CD4-positive, alpha-beta T cell treated with Interleukin-4 for 1 hour (primary cell): ENCODE measurements at regions not wholly inside any gene's neighbourhood (a gene's known extent, or its start where the extent isn't known, plus 50 kb on each side); places are given as distances from the start of the nearest gene placed in this dataset.

Experiments
- DNase-seq, 2 donors: peaks; one replicate each; pipeline ENCODE4 v3.0.0-alpha.2; 2020 to 2022

DNA sequence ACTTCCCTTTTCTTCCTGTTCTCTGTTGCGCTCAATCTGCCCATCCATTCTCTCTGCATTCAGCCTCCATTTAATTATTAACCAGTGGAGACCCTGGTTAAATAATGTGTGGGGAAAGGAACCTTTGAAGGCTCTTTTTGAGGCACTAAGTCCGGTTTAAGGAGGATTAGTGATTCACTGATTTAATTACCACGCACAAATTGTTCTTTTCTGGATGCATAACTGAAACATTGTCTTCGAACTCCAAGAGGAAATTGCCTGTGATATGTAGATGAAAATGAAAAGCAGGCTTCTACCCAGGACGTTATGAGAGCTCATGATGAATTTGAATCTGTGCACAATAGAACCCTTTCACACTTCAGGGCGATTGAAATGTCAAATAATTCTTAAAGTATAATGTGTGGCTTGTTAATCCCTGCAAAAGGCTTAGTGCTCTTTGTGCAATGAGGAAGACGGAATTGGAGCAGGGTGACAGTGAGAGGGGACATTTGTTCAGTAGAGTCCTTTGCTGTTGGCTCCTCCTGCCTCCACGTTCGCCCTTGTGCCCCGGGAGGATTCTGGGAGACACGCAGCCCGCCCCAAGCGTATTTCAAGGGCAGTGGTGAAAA, 51.1 kb upstream of the ZNF236 start:
- no peak for DNase-seq

DNA sequence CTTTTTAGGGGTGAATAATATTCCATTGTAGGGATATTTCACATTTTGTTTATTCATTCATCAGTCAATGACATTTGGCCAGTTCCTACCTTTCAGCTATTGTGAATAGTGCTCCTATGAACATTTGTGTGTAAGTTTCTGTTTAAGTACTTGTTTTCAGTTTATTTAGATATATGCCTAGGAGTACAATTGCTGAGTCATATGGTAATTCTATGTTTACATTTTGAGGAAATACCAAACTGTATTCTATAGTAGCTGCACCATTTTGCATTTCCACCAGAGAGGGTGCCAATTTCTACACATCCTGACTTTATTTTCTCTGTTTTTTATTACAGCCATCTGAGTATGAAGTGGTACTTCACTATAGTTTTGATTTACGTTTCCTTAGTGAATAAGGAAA, 54.4 kb upstream of the ZNF236 start:
- no peak for DNase-seq

DNA sequence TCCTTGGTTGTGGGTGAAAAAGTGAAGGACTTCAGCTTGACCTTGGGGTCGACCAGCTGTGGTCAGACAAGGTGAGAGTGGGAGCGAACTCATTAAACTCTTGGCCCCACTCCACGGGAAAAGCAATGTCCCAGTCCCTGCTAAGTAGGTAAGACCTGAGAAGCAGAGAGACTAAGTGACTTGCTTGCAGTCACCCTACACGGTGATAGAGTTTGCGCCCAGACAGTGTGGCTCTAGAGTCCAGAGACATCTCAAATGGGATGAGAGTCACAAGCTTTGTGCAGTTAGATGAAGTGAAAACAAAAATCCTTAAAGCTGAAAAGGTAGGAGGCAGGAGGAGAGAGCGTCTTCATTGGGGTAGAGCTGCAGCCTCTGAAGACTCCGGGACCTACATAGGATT, 55.9 kb upstream of the ZNF236 start:
- DNase-seq = no peak

DNA sequence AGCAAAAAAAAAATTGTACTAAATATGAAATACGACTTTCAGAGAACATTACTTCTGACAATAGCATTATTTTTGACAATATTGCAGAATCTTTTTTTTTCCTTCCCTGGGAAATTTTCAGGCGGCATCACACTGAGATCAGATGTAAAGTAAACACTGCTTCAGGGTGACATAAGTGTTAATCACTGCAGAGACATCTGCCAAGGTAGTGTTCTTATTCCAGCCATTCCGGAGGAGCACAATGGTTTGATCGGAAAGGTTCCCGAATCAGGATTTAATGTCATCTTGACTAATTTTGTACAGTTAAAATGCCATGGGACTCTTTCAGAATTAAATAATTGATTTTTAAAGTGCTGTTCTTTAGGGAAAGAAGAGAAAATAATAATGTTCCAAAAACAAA, 56.7 kb upstream of the ZNF236 start:
- no peak for DNase-seq

DNA sequence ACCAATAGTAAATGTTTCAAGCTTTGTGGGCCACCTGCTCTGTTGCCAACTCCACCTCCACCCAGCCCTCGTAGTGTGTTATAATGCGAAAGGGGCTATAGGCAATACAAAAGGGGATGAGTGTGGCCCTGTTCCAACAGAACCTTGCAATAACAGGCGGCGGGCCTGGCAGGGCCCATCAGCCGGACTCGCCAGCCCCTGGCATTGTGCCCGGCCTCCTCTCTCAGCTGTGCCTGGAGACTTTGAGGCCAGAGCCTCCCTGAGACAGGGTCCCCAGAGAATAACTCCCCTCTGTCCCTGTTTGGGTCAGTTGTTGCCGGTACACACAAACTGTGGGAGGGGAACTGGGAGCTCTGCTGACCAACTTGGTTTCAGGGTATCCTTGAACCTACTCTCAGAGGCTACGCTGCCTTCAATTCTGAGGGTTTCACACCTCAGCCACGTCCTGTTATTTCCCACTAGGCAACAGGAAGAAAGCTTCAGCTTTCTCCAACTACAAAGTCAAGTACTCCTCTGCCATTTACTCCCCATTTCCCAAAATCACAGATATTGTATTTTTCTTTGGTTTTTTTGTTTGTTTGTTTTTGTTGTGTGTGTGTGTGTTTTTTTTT, 58.0 kb upstream of the ZNF236 start:
- no peak for DNase-seq

DNA sequence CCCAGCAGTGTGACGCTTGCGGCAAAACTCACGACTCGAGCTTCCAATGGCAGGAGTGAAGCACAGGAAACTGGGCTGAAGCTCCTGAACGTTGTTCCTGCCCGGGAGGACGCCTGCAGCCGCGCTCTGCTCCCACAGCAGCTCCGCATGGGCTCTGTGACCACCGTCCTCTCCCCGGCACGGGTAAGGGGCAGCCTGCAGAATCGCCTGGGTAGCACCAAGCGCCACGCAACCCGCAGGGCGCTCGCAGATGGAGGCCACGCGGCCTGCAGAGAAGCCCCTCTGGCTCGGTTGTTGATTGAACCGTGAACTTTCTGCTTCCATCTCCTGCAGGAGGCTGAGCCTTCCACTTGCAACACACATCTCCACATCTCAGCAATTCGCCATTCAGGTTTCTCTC, 63.3 kb upstream of the ZNF236 start:
- no peak for DNase-seq

DNA sequence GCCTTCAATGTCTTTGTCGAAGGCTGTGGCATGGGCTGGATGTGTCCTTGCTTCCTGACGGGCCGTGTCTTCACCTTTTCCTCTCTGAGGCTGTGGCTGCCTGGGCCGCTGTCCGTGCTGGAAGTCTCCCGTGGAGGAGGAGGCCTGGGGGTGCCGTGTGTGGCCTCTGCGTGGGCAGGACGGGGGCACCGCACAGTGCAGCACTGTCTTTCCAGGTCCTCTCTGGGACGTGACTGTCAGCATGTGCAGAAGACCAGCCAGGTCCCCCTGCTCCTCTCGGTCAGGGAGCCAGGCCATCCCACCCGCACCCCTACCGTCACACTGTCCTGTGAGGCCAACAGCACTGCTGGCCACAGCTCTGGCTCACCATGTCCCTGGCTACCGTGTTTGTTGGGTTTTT, 64.4 kb upstream of the ZNF236 start:
- DNase-seq = no peak

DNA sequence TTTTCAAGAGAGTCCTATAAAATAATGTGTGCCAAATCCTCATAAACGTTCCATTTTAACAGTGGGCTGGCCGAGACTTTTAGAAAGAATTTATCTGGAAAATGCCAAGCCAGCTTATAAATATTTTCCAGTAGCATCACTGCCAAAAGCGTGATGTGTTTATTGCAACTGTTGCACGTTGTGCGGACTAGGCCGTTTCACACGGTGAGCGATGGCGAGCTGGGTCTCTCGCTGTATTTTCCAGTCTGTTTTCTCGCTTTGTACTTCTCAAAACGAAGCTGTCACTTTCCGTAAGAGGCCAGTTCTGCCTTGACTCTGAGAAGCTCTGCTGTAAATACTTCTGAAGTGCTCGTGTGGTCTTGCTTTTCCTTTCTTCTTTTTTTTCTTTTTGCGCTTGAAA, 65.0 kb upstream of the ZNF236 start:
- DNase-seq = no peak

DNA sequence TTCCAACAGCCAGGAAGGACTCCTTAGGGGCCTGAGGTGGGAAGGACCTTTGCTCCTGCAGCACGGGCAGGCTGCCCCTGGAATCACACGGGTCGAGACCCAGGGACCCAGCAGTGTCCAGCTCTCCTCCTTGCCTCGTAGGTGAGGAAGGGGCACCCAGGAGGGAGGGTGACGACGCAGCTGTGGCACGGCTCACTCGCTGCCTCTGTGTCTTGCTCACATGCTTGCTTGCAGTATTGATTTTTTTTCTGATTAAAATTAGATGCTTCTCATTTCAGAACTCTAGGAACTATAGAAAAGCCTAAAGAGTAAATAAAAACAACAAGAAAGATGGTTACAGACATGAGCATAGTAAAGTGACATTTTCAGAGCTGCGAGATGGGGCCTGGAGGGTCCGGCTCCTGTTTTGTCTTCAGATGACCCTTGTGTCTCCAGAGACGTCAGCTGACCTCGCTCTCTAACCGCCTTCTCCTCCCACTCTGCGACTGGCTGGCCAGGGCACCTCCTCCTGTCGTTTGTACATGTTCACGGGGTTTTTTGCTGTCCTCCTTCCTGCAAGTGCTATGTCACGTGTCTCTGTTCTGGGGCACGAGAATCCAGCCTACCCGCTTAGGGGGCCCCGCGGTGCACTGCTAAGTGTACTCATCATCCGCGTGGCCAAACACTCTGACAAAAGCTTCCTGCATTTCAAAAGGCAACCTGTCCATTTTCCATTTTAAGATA, 65.7 kb upstream of the ZNF236 start:
- no peak for DNase-seq

DNA sequence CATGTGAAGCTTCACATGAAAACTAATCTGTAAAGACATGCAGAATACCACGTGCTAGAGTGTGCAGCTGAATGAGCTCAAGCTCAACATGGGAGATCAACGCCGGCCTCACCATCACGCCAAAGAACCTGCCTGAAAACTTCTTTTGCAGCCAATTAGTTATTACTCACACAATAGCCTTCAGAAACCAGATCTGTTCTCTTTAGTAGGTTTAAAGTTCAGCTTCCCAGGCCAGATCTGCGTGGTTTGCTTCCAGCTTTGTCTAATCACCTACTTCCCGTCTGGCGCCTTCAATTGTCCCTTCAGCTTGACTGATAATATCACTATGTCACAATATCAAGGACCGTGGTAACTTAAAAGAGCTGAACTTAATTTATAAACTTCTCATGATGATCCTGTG, 68.0 kb upstream of the ZNF236 start:
- no peak for DNase-seq

DNA sequence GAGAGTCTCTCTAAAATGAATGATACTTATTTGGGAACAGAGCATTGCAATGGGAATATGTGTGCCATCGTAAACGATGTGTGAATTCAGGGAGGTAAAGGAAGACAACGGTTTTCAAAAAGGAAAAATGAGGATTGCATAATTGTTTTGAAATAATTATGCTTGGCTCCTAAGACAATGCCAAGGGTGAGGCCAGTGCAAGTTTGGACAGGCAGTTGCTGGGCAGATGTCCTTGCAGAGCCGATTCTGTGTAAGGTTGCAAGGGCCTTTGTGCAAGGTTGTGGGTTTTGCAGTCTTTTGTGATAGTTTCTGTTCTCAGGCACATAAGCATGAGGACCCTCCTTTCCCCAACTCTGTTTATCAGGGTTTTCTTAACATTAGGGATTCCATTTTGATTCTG, 70.0 kb upstream of the ZNF236 start:
- DNase-seq = no peak

DNA sequence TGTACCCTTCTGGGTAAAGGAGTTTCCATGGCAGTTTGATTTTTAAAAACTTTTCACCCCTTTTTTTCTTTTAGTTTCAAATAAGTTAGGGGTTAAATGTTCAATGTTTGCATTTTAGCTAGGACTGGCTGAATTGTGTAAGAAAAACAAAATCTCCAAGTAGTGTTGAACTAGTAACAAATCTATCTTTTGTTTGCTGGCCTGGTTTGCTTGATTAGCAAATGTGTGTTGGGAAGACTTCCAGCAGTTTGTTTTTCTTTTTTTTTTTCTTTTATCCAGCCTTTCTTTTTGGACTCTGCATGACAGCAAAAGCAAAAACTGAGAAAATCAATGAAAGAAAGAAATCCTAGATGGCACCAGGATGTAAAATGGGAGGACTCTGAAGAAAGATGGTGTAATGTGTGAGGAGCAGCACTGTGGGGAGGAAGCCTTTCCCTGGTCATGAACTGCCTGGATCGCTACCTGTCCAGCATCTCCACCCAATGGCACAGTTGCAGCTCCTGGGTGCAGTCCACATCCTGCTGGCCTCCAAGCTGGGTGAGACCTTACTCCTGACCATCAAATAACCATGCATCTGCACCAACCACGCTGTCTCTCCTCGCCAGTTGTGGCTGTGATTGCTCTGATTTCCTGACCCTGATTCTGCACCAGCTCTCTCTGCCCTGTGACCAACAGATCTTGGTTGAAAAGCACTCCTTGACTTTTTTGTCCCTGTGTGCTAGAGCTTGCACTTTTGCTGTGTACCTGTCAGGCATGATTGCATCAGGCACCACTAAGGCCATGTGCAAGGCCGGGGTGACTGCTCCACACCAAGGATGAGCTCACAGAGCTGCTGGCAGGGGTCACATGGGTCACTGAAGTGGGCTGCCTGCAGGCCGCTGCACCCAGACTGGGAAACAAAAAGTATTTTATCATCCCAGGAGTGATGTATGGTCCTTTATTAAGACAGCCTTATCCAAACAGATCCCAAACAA, 71.2 kb upstream of the ZNF236 start:
- DNase-seq = no peak

DNA sequence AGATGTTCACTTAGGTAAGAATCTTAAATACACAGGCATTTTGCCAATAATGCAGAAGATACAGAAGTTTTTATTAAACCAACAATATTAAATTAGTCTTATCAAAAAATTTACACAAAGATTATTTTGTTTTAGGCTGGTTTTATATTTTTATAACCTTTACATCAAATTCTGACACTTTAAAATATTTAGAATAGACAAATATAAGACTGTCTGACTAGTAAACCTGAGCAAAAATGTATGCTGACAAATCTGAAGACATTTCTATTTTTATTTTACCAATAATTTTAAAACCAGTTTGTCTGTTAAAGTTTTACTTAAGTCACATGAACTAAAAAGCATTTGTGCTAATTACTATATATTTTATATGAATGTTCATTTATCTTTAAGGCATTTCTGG, 72.1 kb upstream of the ZNF236 start:
- DNase-seq = no peak

DNA sequence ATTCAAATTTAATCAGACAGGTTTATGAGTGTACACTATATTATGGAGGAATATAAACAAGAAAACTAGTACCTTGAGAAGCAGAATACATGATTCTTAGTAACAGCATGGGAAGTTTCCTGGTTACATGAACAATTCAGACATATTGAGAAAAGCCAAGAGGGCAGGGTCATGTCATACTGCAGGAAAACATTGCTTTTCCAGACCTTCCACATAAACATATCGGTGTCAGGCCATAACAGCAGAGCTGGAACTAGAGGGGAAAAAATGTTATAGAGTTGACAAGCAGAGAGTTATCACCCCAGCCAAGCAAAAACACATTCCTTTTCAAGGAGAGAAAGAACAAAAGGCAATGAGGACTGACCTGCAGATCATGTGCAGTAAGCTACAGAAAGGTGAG, 74.7 kb upstream of the ZNF236 start:
- no peak for DNase-seq

DNA sequence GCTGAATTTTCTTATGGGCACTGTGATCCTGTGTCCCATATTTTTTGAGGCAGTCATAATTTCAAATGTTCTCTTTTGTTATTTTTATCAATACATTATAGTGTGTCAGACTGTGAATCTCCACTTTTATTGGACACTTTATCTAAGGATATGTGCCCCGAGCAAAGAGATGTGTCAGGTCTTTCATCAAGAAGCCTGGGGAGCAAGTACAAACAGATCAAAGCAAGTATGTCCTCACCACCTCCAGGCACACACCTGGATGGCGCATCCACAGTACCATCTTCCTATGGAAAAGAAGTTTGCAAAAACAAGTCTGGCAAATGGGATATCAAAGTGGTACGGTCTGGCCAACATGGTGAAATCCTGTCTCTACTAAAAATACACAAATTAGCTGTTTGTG, 81.0 kb upstream of the ZNF236 start:
- DNase-seq = no peak

DNA sequence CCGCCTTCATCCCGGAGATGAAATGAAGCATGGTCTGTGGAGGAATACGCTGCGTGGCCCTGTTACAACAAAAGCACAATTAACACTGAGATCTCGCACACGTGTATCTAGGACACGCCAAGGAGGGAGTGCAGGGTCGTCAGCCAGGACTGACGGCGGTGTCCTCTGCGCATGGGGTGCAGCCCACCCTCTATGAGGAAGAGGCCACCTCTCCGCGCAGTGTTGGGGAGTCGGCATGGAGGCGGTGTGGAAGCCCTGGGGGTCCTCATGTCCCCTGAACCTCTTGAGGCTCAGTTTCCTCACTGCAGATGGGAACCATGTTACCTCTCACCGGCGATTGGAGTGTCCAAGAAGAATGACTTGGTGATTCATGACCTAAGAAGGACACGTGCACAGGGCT, 86.0 kb upstream of the ZNF236 start:
- DNase-seq = no peak

DNA sequence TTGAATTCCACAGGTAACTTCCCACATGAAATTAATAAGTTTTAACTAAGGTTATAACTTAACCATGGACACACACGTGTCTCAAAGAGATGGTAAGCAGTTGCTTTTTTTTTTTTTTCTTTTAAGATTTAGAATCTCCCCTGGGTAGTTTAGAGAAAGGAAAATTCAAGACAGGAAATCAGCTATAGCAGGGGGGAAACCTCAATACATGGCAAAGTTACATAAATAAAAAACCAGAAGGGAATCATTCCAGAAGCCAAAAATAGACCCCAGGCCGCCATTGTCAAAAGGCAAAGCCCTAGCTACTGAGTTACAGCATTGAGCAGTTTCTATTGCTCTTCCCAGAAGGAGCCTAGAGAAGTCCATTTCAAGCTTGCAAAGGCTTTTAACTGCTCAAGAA, 91.5 kb upstream of the ZNF236 start:
- DNase-seq = no peak

DNA sequence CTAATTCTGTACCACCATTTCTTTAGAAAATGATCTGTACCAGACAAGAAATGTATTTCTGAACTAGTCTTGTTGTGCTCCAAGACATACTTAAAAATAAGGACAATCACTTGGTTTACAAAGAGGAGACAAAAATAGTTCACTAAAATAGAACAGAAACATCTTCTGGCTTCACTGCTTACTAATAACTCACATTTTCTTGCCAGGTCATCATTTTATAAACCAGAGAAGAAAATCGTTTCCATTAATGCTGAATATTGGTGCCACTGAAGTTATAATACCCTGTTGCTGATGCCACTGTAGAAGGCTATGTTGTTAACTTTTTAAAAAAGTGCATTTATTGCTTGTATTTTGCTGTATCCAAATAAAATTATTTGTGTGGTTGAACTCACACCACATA, 94.8 kb upstream of the ZNF236 start:
- DNase-seq = no peak

DNA sequence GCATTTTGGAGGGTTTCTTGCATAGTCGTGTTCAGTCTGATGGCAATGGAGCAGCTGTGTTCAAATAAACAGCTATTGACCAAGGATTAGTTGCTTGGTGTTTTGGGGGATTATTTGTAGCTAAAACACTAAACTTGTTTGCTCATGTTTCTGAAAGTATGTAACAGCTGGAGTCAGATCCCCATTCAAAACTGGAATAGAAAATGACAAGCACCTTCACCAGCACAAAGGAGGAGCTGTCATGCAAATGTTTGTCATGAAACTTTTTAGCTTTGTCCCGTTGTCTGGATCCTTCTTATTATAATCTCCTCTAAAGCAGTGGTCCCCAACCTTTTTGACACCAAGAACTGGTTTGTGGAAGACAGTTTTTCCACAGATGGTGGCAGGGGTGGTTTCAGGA, 96.9 kb upstream of the ZNF236 start:
- no peak for DNase-seq

DNA sequence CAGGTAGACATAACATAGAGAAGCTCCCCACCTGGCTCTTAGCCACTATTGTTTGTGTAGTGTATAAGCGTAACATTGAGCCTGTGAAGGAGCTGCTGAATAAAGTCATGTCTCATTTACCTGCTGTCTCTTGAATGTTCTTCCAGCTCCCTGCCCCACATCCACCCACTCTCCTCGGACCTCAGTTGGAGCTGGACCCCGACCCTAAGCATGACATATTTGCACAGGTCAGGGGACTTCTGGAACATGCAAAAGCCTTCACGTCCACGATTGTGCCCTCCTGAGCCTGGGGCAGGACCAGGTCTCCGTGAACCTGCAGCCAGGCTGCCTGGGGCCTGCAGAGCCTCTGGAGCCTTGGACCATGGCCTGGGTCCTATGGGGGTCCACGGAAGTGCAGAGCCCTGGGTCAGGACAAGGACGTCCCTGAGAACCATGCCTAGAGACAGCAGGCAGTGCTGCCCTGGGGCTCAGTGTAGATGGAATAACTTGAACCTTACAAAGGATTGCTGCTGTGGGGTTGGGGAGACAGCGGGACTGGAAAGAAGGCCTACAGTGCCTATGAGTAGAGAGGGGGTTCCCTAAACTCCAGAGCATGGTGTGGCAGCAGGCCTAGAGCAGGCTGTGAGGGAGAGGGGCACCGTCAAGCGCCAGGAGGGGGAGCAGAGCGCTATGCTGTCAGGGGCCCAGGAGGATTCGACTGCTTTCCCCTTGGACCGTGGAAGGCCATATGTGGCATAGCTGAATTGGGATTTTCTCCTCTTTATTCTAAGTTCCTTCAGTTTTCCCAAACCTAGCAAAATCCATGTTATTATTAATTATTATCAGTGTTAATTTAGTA, 99.9 kb upstream of the ZNF236 start:
- DNase-seq = no peak

DNA sequence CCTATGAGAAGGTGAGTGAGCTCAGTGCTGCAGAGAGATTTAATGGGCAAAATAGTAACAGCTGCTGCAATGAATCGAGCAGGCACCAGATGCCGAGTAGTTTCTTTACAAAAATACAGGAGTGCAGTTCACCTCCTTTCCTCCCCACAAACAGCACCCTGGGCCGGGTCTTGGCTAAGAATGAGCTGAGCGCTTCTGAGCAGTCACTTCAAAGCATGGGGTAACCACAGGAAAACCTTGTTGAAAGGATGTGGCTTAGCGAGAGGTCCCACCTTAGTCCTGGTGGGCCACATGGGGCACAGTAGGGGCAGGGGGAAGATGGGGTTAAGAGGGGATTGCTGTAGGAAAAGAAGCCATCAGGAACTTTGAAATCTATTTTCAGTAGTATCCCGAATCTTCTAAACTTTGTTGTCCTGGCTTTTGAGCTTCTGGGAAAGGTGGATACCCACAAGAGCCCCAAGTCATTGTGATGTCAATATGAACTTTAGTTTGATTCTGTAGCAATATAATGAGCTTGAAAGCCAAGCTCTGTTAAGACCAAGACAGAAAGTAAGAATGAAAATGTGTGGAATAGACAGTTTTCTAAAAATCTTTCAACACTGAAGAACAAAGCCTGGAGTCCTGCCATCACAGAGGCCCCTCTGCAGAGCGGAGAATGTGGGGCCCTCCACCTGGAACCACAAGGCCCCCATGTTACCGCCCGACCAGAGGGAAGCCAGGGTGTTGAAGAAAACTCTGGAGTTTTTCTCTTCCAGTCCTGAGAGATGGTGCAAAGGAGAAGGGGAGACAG, 101.0 kb upstream of the ZNF236 start:
- DNase-seq = peak; percentile 54 to 73

DNA sequence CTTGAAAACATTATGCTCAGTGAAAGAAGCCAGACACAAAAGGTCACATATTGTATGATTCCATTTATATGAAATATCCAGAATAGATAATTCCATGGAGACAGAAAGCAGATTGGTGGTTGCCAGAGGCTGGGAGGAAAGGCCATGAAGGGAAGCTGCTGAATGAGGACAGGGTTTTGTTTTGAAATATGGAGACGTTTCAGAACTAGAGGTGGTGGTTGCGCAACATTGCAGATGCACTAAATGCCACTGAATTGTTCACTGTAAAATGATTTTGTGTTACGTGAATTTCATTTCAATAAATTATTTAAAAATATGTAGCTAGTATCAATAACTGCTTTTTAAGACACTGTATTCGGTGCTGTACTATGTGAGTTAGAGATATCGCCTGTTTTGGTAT, 101.7 kb upstream of the ZNF236 start:
- no peak for DNase-seq
